NOMO-1 treated with DMSO at 0.1 percent for 48 hours (cell line): ENCODE measurements at regions not wholly inside any gene's neighbourhood (a gene's known extent, or its start where the extent isn't known, plus 50 kb on each side); places are given as distances from the start of the nearest gene placed in this dataset.

Source experiments
- DNase-seq: peaks from one replicate; lab custom pipeline; 2025; ENCODE audit not compliant: unreplicated experiment; lab: John Stamatoyannopoulos, UW

DNA sequence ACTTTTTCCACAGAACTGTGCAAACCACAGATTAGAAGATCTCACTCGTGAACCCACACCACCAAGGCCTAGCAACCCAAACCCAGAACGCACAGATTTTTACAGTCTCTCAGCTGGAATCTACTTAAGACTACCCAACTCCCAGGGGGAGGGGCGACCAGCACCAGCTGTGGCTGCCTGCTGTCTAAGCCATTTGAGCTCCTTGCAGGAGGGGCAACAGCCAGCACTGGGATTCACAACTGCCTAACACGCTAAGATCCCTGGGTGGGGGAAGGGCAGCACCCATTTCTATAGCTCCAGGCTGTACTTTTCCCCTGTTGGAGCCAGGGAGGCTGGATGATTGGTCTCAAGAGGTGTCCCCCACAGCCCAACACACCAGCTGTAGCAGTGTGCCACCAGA is 368.8 kb downstream of the SUCLA2 start:
- no peak for DNase-seq

DNA sequence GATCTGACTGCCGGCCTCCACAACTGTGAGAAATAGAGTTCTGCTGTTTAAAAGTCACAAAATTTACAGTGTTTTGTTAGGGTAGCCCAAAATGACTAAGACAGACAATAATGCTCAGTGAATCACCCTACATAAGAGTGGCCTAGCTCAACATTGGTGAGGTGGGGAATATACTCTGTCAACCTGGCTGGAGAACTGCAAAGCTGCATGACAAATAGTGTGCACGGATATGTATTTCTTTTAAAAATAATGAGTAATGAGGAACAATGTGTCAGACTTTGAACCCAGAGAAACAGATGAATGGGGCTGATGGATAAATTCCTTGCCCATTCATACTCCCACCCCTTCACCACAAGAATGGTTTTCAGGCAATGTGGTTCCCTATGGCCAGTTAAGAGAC is 372.4 kb downstream of the SUCLA2 start:
- DNase-seq = no peak

DNA sequence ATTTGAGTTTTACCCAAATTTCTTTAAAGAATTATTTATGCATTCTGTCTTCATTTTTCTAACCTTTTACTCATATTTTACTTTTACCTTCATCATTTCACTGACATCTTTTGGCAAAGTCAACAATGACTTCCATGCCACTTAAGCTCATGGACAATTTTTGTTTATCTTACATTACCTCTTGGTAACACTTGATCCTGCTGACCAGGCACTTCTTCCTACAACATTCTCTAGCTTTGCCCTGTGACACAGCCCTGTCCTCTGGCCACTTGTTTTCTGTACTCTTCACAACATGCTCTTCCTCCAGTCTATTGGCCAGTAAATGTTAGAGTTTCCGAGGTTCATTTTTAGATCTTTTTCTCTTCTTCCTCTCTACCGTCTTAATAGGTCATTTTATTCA is 377.2 kb downstream of the SUCLA2 start:
- no peak for DNase-seq

DNA sequence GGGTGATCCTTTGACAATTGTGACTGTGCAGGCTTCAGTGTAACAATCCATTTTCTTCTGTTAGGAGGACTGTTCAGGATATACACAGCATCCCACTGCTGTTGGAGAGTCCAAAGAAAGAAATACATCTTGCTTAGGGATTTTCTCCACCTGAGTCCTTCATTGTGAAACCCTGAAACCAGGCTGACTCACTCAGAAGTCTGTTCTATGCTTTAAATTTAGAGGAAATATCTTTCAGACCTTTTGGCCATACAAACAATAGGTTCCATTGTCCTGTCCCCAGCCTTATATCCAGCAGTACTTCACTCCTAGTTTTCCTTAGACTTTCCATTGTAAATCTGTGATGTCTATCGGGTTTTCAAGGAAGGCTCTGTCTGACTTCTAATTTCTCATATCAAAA is 379.1 kb downstream of the SUCLA2 start:
- DNase-seq = peak; percentile 39

DNA sequence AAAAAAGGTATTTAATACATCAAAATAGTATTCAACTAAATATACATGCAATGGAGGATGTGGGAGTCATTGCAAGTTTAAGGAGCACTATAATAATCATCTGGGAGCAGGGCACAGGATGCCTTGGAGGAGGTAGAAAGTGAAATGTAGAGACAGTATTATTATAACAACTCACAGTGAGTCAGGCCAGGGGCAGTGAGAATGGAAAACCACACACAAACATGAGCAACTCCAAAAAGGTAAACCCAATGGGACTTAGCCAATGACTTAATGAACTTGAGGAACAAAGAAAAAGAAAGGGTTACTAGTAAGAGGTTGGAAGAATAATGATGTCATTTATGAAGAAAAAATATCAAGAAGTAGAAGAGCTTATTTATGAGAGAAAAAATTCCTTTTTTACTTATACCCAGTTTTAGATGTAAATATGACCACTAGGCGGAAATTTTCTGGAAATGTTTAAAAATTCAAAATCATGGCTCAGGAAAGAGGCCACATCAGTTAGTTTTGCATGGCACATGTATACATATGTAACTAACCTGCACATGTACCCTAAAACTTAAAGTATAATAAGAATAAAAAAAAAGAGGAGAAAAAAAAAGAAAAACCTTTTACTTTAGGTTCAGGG is 389.3 kb downstream of the SUCLA2 start:
- DNase-seq = no peak

DNA sequence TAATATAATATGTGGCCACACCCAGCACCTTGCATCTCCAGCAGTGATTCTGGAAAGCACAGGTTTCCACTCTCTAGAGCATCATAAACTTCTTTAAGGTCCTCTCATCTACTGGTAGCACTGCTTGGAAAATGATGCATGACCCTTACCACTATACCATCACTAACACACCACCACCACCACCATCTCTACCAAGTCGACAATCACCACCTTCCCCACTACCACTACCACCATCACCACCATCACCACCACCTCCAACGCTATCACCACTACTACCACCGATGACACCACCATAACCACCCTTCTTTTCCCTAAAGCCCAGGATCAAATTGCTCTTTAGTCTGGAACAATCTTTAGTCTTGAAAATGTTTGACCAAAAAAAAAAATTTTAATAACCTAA is 390.4 kb downstream of the SUCLA2 start:
- DNase-seq = no peak

DNA sequence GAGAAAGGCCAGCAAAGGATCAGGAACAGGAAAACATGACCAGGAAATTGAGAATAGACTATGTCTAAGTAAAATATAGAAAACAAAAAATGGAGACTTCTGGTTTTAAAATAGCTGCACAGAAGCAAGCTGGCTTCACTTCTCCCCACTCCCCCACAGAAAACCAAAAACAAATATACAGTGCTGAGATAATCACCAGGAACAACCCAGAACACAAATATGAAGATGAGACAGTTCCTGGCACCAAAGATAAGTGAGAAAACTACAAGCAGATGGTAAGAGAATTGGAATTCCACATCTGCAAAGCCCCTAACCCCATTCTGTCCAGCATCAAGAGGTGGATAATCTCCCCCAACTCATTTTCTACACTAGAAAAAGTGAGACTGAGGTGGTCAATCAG is 397.7 kb downstream of the SUCLA2 start:
- DNase-seq = no peak

DNA sequence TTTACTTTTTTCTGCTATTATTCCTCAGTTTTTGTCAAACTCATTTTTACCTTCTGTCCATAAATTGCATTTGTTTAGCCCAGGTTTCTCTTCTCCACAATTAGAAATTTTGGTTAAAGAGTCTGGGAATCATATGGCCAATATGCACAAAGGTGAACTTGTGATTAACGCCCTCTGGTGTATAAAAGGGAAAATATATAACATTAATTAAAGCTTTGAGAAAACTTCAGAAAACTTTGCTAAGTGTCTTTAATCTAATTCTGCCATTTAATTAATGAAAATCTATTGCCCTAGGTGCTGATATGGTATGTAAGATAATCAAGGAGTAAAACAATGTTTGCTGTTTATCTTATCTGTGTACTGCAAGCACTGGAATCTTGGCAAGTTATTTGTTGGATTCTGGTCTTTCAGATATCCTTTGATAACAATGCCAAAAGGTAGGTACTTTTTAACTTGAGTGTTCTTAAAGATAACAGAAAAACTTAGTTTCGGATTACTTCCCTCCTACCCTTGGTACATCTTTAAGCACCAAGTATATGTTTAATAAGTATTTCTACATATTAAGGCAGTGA is 402.6 kb downstream of the SUCLA2 start:
- DNase-seq = no peak

DNA sequence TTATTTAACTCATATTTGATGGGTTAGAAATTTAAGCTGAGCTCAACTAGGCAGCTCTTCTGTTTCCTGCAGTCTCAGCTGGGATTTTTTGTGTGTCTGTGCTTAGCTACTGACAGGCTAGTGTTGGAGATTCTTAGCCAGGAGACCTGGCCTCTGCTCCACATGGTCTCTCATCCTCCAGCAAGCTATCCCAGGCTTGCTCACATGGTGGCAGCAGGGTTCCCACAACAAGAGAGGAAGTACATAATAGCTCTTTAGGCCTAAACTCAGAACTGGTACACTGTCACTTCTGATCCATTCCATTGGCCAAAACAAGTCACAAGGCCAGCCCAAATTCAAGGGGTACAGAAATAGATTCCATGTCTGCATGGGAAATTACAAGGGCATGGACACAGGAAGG is 406.2 kb downstream of the SUCLA2 start:
- peak; percentile 32 for DNase-seq

DNA sequence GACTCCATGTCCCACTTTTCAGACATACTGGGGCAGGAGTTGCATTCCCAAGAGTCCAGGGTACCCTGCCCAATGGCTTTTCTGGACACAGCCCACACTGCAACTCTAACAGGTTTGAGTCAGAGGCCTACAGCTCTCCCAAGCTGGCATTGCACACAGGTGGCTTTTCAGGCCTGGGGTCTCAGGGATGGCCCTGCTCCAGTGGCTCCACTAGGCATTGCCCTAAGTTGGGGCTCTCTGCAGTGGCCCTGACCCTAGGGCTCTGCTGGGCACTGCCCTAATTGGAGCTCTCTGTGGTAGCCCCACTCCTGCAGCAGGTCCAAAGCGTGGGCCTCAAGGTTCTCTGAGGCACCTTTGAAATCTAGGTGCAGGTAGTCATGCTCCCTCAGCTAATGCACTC is 408.8 kb downstream of the SUCLA2 start:
- no peak for DNase-seq

DNA sequence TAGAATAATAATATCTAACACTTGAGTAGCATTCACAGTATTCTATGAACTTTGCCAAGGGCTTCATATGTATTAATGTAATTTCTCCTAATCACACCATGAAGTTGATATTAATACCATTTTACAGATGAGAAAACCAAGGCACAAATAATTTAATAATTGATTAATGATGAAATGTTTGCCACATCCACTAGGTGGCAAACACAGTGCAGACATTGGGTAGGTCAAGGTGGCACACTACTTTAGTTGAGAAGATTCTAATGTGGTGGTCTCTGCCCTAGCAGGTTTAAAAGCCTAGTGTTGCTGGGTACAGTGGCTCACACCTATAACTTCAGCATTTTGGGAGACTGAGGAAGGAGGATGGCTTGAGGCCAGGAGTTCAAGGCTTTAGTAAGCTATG is 412.4 kb downstream of the SUCLA2 start:
- DNase-seq = no peak

DNA sequence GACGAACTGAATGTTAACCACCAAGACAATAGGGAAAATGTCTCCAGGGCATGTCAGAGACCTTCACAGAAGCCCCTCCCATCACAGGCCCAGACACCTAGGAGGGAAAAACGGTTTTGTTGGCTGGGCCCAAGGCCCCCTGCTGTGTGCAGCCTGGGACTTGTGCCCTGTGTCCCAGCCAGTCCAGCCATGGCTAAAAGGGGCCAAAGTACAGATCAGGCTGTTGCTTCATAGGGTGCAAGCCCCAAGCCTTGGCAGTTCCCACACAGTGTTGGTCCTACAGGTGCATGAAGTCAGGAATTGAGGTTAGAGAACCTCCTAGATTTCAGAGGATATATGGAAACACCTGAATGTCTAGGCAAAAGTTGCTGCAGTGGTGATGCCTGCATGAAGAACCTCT is 428.7 kb downstream of the SUCLA2 start:
- no peak for DNase-seq

DNA sequence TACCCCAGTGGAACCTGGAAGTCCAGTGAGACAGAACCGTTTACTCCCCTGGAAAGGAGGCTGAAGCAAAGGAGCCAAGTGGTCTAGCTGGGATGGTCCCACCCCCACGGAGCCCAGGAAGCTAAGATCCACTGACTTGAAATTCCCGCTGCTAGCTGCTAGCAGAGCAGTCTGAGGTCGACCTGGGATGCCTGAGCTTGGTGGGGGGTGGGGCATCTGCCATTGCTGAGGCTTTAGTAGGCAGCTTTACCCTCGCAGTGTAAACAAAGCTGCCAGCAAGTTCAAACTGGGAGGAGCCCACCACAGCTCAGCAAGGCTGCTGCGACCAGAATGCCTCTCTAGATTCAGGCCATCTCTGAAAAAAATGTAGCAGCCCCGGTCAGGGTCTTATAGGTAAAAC is 437.0 kb downstream of the SUCLA2 start:
- DNase-seq = no peak

DNA sequence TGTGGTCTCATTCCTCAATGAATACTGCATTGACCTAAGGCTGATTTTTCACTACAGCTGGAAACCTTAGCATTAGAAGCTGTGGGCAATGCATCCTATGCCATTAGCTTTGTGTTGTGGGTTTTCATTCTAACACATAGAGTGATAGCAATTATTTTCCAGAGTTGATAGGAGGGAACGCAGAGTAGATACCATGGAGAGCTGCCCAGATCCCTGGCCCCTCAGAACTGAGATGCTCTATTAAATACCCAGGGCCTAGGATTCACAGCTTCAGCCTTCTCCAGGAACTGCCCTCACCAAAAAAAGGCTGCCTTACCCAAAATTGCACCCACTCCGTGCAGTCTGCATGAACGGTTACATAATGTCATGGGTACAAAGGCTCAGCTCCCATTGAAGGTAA is 444.4 kb downstream of the SUCLA2 start:
- no peak for DNase-seq

DNA sequence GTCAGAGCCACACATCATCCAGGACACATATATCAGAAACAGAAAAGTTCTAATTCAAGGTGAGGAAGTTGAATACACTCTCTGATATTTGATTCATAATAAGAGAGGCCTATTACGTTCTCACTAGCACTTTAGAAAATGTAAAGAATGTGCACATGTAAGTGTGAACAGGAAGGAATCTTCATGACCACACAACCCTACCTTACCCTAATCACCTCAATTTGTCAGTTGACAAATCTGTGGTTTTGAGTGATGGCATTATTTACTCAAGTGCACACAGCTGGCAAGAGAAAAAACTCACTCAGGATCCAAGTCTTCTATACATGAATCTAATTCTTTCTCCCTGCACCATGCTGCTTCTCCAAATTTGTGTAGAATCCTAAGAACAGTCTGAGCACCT is 445.8 kb downstream of the SUCLA2 start:
- no peak for DNase-seq

DNA sequence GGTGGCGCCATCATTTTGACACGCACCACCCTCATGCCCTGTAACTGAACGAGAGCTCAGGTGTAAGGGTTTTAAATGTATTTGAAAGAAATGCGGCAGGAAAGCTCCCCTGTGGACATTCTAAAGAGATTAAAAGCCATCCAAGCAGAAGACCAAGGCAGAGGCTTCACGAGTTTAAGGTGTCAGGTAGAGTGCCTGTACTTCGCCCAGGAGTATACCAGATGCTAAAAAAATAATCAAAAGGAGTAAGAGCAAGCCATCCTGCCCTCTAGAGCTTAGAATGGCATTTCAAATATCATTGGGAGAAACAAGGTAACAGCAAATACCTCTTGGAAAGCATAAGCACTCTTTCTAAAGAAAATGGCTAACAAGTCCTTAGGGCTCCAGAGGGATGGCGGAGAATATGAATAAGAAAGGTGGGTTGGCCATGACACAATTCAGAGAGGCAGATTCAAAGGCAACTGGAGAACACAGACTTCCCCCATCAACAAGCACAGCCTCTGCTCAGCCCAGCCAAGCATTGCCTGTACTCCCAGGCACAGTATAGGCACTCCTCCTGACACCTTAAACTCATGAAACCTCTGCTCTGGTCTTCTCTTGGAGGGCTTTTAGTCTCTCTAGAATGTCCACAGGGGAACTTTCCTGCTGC is 447.6 kb downstream of the SUCLA2 start:
- DNase-seq = no peak

DNA sequence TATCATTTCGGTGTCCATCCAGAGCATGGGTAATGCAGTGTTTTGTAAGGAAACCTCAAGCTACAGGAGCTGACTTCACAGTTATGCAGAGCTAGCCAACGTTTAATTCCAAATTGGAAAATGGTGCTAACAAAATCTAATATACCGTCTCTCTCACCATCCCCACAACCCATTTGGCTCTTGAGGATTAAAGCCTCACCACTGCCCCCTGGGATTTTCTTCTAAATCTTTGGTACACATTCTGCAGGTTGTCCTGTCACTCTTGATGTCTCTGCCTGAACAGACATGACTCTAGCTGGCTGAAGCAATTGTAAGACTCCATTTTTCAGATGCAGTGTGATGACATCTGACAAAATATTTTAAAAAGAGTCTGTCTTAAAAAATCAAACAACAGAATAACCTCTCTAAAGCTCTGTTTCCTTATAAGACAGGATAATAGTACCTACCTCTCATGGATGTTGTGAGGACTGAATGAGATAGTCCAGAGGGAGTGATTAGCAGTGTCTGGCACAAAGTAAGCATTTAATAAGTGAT is 451.8 kb downstream of the SUCLA2 start:
- DNase-seq = no peak

DNA sequence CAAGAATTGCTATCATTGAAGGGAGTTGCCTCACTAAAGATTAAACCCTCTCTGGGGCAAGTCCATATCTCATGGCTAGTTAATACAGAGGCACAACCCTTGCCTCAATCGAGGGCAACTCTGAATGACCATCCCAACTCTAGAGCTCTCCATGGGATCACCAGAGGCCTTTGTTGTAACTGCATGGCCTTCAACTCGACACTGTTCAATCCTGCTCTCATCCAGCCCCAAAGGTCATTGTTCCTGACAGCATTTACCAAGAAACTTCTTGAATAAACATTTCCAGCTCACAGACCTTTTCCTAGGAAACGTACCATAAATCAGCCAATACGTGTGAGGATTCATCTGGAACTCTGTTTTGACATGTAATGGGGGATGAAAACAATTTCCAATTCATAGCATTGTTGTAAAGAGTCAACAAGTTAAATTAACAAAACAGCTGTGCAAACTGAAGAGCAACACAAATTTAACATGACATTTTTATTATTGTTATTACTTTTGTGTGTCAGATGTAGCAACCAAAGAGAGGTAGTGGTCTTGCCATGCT is 452.7 kb downstream of the SUCLA2 start:
- no peak for DNase-seq

DNA sequence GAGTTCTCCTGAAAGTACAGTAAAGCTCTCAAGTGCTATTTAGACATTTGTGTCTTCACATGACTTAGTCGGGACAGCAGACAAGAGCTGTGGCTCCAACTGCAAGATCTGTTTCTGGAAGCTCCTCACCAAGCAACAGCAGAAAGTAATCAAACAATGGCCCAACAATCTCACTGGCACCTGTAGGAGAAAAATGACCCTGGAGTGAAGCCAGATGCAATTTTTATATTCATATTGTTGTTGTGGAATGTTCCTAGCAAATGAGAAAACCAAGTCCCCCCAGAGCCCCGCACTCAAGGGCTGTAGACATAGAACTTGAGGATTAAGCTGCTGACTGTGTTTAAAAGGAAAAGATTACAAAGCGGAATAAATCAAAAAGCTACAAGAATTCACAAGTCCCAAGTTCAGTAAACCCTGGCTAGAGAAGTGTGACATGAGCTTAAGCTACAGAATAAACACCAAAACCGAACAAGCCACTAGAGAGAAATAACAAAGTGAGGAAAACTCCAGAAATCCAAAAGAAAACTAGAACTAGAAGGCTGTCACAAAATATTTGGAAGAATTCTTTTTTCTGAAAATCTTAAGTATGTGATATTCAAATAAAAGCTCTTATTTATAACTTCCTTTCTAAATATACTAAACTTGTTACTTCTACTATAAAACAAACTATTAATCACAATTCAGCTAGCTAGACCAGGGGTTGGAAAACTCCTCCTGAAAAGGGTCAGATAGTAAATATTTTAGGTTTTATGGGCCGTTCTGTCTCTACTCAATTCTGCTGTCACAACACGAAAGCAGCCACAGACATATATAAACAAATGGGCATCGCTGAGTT is 454.5 kb downstream of the SUCLA2 start:
- no peak for DNase-seq

DNA sequence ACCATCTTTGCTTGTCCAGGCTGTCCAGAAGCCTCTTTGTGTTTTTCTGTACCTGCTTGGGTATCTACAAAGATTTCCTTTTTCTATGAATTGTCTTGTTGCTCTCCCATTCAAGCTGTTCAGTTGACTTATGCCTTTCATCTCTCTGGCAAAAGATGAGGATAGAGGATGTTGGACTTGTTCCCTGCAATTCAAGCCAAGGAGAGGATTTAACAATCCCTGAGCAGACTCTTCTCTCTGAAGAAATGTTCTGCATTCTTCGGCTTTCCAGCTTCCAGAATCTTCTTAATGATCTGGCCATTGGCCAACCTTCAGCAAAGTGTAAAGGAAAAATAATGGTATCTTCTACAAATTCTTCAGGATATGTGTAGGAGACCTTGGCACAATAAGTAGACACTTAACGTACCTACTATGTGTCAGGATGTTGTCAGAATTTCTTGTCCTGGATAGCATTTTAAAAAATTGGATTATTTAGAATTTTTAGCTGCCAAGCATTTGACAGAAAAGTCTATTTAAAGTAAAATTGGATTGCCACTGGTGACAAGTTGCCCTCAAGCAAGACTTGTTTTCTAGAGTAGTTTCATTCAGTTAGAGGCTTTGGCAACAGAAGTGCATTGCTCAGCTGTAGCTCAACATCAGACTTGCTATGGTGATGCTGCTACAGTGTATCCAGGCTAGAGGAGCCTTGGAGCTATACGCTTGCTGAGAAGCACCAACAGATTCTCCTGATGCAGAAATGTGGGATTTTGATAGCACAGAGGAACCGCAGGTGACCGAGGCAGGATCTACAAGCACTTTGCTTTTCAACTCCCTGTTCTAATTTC is 455.7 kb downstream of the SUCLA2 start:
- no peak for DNase-seq

DNA sequence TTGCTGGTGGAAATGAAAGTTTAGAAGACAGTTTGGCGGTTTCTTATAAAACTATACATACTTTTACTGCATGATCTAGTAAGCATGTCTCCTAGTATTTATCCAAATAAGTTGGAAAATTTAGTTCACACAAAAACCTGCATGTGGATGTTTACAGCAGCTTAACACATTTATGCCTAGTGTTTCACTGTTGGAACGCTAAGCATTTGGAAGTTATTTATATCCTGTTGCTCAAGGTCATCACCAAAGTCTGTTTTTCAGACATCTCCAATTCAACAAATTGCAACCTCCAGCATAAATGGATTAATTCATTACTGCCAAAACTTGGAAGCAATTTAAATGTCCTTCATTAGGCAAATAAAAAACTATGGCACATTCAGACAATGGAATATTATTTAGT is 461.8 kb downstream of the SUCLA2 start:
- no peak for DNase-seq
